ENCODE measurements at regions not wholly inside any gene's neighbourhood (a gene's known extent, or its start where the extent isn't known, plus 50 kb on each side); places are given as distances from the start of the nearest gene placed in this dataset.

- TF ChIP-seq, protein P1, sequence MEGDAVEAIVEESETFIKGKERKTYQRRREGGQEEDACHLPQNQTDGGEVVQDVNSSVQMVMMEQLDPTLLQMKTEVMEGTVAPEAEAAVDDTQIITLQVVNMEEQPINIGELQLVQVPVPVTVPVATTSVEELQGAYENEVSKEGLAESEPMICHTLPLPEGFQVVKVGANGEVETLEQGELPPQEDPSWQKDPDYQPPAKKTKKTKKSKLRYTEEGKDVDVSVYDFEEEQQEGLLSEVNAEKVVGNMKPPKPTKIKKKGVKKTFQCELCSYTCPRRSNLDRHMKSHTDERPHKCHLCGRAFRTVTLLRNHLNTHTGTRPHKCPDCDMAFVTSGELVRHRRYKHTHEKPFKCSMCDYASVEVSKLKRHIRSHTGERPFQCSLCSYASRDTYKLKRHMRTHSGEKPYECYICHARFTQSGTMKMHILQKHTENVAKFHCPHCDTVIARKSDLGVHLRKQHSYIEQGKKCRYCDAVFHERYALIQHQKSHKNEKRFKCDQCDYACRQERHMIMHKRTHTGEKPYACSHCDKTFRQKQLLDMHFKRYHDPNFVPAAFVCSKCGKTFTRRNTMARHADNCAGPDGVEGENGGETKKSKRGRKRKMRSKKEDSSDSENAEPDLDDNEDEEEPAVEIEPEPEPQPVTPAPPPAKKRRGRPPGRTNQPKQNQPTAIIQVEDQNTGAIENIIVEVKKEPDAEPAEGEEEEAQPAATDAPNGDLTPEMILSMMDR (IDR thresholded peaks at IDR 0.05), result no peak
- no peak for TF ChIP-seq POLR2A (IDR thresholded peaks at IDR 0.05)
Observed at GRCh38 chr12:91870872-91871707, 274.6 kb downstream of the BTG1 start.

All from right lobe of liver (tissue), 4 donors.